NCI-H1417 (cell line): ENCODE measurements at regions not wholly inside any gene's neighbourhood (a gene's known extent, or its start where the extent isn't known, plus 50 kb on each side); places are given as distances from the start of the nearest gene placed in this dataset.

Source experiments
- DNase-seq, 3 experiments: peaks; one replicate each; lab custom pipeline; 2025; lab: John Stamatoyannopoulos, UW

GRCh38 chr10:28962768-28963167 is 285.4 kb downstream of the BAMBI start:
- DNase-seq: no peak

GRCh38 chr10:28963539-28964221 is 286.4 kb downstream of the BAMBI start:
- DNase-seq: peak in 1 of 3 experiments; percentile 0

- no peak for DNase-seq
Measured at GRCh38 chr10:28965937-28966336, 288.6 kb downstream of the BAMBI start.

- no peak for DNase-seq
Measured at GRCh38 chr10:28967031-28967430, 289.7 kb downstream of the BAMBI start.

GRCh38 chr10:28969413-28969812 is 292.1 kb downstream of the BAMBI start:
- no peak for DNase-seq

GRCh38 chr10:28970231-28970630 is 292.9 kb downstream of the BAMBI start:
- DNase-seq: no peak

GRCh38 chr10:28971255-28971654 is 293.9 kb downstream of the BAMBI start:
- DNase-seq: peak in 1 of 3 experiments; percentile 20

GRCh38 chr10:28971764-28972163 is 294.4 kb downstream of the BAMBI start:
- no peak for DNase-seq

GRCh38 chr10:28973309-28973972 is 296.1 kb downstream of the BAMBI start:
- DNase-seq: no peak

- peak; percentile 18 to 93 (median 67) for DNase-seq
Measured at GRCh38 chr10:28975891-28976531, 298.7 kb downstream of the BAMBI start.

GRCh38 chr10:28977518-28977917 is 300.2 kb downstream of the BAMBI start:
- DNase-seq: no peak

- DNase-seq: no peak
Measured at GRCh38 chr10:28980264-28980663, 302.9 kb downstream of the BAMBI start.

- DNase-seq: no peak
Measured at GRCh38 chr10:28981007-28981406, 303.7 kb downstream of the BAMBI start.

- DNase-seq: no peak
Measured at GRCh38 chr10:28982974-28983373, 305.7 kb downstream of the BAMBI start.

- DNase-seq: no peak
Measured at GRCh38 chr10:28983799-28984198, 305.1 kb upstream of the LYZL1 start.

GRCh38 chr10:28984431-28984830 is 304.4 kb upstream of the LYZL1 start:
- DNase-seq: peak in 1 of 3 experiments; percentile 4

- no peak for DNase-seq
Measured at GRCh38 chr10:28985137-28985885, 303.6 kb upstream of the LYZL1 start.

- no peak for DNase-seq
Measured at GRCh38 chr10:28986117-28986792, 302.6 kb upstream of the LYZL1 start.

- no peak for DNase-seq
Measured at GRCh38 chr10:28986856-28987255, 302.0 kb upstream of the LYZL1 start.

- DNase-seq: no peak
Measured at GRCh38 chr10:28987555-28988320, 301.1 kb upstream of the LYZL1 start.

GRCh38 chr10:28988980-28989379 is 299.9 kb upstream of the LYZL1 start:
- DNase-seq: no peak
